HEK293 (cell line): ENCODE measurements at regions not wholly inside any gene's neighbourhood (a gene's known extent, or its start where the extent isn't known, plus 50 kb on each side); places are given as distances from the start of the nearest gene placed in this dataset.

Experiments
- CTCF ChIA-PET: fragments of 350-600 bp; formaldehyde crosslinking; extraction: SDS; loops from one replicate; lab custom pipeline; 2021; ENCODE audit warnings: antibody characterized with exemption; lab: Yijun Ruan, JAX
- POLR2A ChIA-PET: fragments of 300-600 bp; formaldehyde crosslinking; extraction: SDS; loops from one replicate; lab custom pipeline; 2020; ENCODE audit warnings: antibody characterized with exemption, inconsistent platforms; lab: Yijun Ruan, JAX
- H3K27ac ChIP-seq: fragments of 200-500 bp; sonication (Bioruptor generic); 2 replicates; pipeline ENCODE4 v1.5.1; 2014; ENCODE audit warnings: low read depth, low read length, control low read depth, inconsistent platforms; ENCODE audit errors: extremely low read depth
- H3K36me3 ChIP-seq, 2 experiments: fragments of 200-500 bp in 1 of 2; sonication (Bioruptor generic) in 1 of 2; 1 replicate in 1 of 2; 2 replicates in 1 of 2; pipeline ENCODE4 v1.5.1; 2014 to 2017; ENCODE audit warnings: inconsistent platforms in 2 of 2, low read length in 2 of 2; ENCODE audit not compliant: control insufficient read depth in 2 of 2, insufficient read depth in 1 of 2
- H3K4me1 ChIP-seq: fragments of 200-500 bp; sonication (Bioruptor generic); 2 replicates; pipeline ENCODE4 v1.5.1; 2014; ENCODE audit warnings: mild to moderate bottlenecking, low read length, inconsistent platforms; ENCODE audit not compliant: control insufficient read depth, insufficient read depth
- H3K4me3 ChIP-seq: 2 replicates; pipeline ENCODE4 v1.5.1; 2011; ENCODE audit warnings: low read depth, mild to moderate bottlenecking, control low read depth, low read length, moderate library complexity
- H3K9me3 ChIP-seq: fragments of 200-500 bp; sonication (Bioruptor generic); 2 replicates; pipeline ENCODE4 v1.5.1; 2014; ENCODE audit warnings: low read depth, low read length, inconsistent platforms; ENCODE audit not compliant: control insufficient read depth, insufficient read depth
- HOXA7 ChIP-seq: sonication (generic); formaldehyde crosslinking; IDR thresholded peaks from 2 replicates; pipeline ENCODE4 v1.8.1; 2022; ENCODE audit warnings: missing genetic modification reagents, borderline replicate concordance
- HOXC10 ChIP-seq: sonication (generic); formaldehyde crosslinking; IDR thresholded peaks from 2 replicates; pipeline ENCODE4 v1.8.1; 2023; ENCODE audit warnings: mild to moderate bottlenecking, missing genetic modification reagents
- KLF10 ChIP-seq: fragments of 450-650 bp; IDR thresholded peaks from 2 replicates; pipeline ENCODE4 v1.5.1; 2018; ENCODE audit warnings: missing biosample characterization, mild to moderate bottlenecking, missing genetic modification characterization
- OVOL3 ChIP-seq: fragments of 450-650 bp; formaldehyde crosslinking; IDR thresholded peaks from 2 replicates; pipeline ENCODE4 v1.5.1; 2016; ENCODE audit warnings: missing biosample characterization, missing genetic modification characterization
- PRDM1 ChIP-seq: fragments of 450-650 bp; formaldehyde crosslinking; IDR thresholded peaks from 2 replicates; pipeline ENCODE4; 2016; ENCODE audit warnings: missing biosample characterization, missing genetic modification characterization
- YY1 ChIP-seq: fragments of 450-650 bp; formaldehyde crosslinking; IDR thresholded peaks from 2 replicates; pipeline ENCODE4 v1.5.1; 2018; ENCODE audit warnings: missing biosample characterization, missing genetic modification characterization
- ZBTB1 ChIP-seq: fragments of 450-650 bp; formaldehyde crosslinking; IDR thresholded peaks from 2 replicates; pipeline ENCODE4 v1.5.1; 2016; ENCODE audit warnings: missing biosample characterization, missing genetic modification characterization
- ZBTB48 ChIP-seq: fragments of 450-650 bp; formaldehyde crosslinking; IDR thresholded peaks from 2 replicates; pipeline ENCODE4 v1.5.1; 2016; ENCODE audit warnings: missing biosample characterization, missing genetic modification characterization
- ZEB2 ChIP-seq: fragments of 450-650 bp; formaldehyde crosslinking; IDR thresholded peaks from 2 replicates; pipeline ENCODE4 v1.5.1; 2016; ENCODE audit warnings: missing biosample characterization, missing genetic modification characterization
- ZNF10 ChIP-seq: fragments of 450-650 bp; formaldehyde crosslinking; IDR thresholded peaks from 2 replicates; pipeline ENCODE4 v1.5.1; 2017; ENCODE audit warnings: missing biosample characterization, missing genetic modification characterization
- ZNF121 ChIP-seq: fragments of 450-650 bp; formaldehyde crosslinking; IDR thresholded peaks from 2 replicates; pipeline ENCODE4 v1.5.1; 2016; ENCODE audit warnings: missing biosample characterization, missing genetic modification characterization
- ZNF292 ChIP-seq: fragments of 450-650 bp; formaldehyde crosslinking; IDR thresholded peaks from 2 replicates; pipeline ENCODE4 v1.5.1; 2016; ENCODE audit warnings: low read depth, missing biosample characterization, missing genetic modification characterization, borderline replicate concordance
- ZNF514 ChIP-seq: fragments of 450-650 bp; formaldehyde crosslinking; IDR thresholded peaks from 2 replicates; pipeline ENCODE4 v1.5.1; 2016; ENCODE audit warnings: missing biosample characterization, missing genetic modification characterization
- ZNF530 ChIP-seq: fragments of 450-650 bp; formaldehyde crosslinking; IDR thresholded peaks from 2 replicates; pipeline ENCODE4 v1.5.1; 2016; ENCODE audit warnings: low read depth, missing biosample characterization, missing genetic modification characterization
- ZNF548 ChIP-seq: fragments of 450-650 bp; formaldehyde crosslinking; IDR thresholded peaks from 2 replicates; pipeline ENCODE4 v1.5.1; 2016; ENCODE audit warnings: missing biosample characterization, missing genetic modification characterization
- ZNF560 ChIP-seq: fragments of 450-650 bp; formaldehyde crosslinking; IDR thresholded peaks from 2 replicates; pipeline ENCODE4 v1.5.1; 2017; ENCODE audit warnings: missing biosample characterization, missing genetic modification characterization, borderline replicate concordance
- ZNF596 ChIP-seq: fragments of 450-650 bp; IDR thresholded peaks from 2 replicates; pipeline ENCODE4 v1.5.0; 2018; ENCODE audit warnings: missing biosample characterization, mild to moderate bottlenecking, missing genetic modification characterization, moderate library complexity
- ZNF621 ChIP-seq: fragments of 450-650 bp; formaldehyde crosslinking; IDR thresholded peaks from 2 replicates; pipeline ENCODE4 v1.5.1; 2017; ENCODE audit warnings: missing biosample characterization, missing genetic modification characterization
- ZNF626 ChIP-seq: fragments of 450-650 bp; sonication (Bioruptor Pico); formaldehyde crosslinking; IDR thresholded peaks from 2 replicates; pipeline ENCODE4 v1.5.1; 2018; ENCODE audit warnings: missing biosample characterization, missing genetic modification characterization, inconsistent platforms
- ZNF791 ChIP-seq: fragments of 450-650 bp; formaldehyde crosslinking; IDR thresholded peaks from 2 replicates; pipeline ENCODE4 v1.5.1; 2016; ENCODE audit warnings: missing biosample characterization, missing genetic modification characterization
- ZNF830 ChIP-seq: fragments of 450-650 bp; IDR thresholded peaks from 2 replicates; pipeline ENCODE4 v1.5.0; 2018; ENCODE audit warnings: missing biosample characterization, missing genetic modification characterization, low read depth, mild to moderate bottlenecking, moderate library complexity
- TF ChIP-seq, protein P1 (sequence below): fragments of 450-650 bp; formaldehyde crosslinking; IDR thresholded peaks from 2 replicates; pipeline ENCODE4 v1.5.1; 2016; ENCODE audit warnings: missing biosample characterization, missing genetic modification characterization
- TF ChIP-seq, protein P2 (sequence below): fragments of 450-650 bp; formaldehyde crosslinking; IDR thresholded peaks from 2 replicates; pipeline ENCODE4 v1.5.1; 2017; ENCODE audit warnings: missing biosample characterization, missing genetic modification characterization
- TF ChIP-seq, protein P3 (sequence below): fragments of 450-650 bp; formaldehyde crosslinking; IDR thresholded peaks from 2 replicates; pipeline ENCODE4 v1.5.1; 2016; ENCODE audit warnings: missing biosample characterization, missing genetic modification characterization

DNA sequence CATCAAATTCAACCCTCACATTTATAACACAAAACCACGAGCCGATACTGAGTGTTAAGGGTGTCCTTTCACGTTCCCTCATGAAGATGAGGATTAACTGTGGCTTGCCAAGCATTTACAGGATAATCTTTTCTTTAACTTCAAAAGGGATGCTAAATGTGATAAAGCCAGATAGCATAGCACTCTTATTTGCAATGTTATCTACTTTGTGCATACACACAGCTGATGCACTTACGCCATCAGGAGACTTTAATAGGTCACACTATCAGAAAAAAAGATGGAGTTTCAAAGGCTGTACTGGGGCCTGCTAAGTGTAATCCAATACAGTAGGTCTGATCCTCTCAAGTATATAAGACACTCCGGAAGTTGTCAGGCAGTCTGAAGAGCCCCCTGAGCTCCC is 572.7 kb downstream of the PIK3C3 start (continued):
- TF ChIP-seq ZNF791 (tag by site-specific recombination) (no peak), HOXC10 (CRISPR knock-in tag) (no peak), ZNF596 (tag by site-specific recombination) (no peak), ZNF10 (tag by site-specific recombination) (no peak), ZEB2 (tag by site-specific recombination) (no peak), ZNF548 (tag by site-specific recombination) (no peak), ZNF530 (tag by site-specific recombination) (no peak), ZNF121 (no peak), ZBTB48 (tag by site-specific recombination) (no peak), ZNF560 (tag by site-specific recombination) (no peak)

DNA sequence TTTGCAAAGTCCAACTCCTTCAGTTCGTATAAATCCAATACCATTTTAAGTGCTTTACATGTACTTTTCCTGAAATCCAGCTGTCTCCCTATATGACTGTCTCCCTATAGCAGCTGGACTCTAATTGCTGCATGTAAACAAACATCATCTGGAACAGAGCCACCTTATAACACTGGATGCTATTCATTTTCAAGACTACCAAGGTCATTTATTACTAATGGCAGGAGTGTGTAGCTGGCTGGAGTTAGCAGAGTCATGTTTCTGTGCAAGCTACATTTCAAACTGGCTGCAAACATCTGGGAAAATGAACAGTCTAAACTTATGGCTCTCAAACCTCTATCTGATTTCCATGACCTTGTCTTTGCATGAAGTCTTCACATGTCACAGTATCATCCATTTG is 575.2 kb downstream of the PIK3C3 start:
- ChIA-PET POLR2A (no interaction called here), CTCF (no interaction called here)
- Histone ChIP-seq H3K27ac (no peak overlapping the region), H3K4me1 (0 out of 2 replicates have a peak, but pooled peaks cover 4% of the 10 kb centered on the region), H3K36me3 (no peaks in the 10 kb centered on the region), H3K4me3 (no peak overlapping the region), H3K9me3 (no peaks in the 10 kb centered on the region)
- no peak for TF ChIP-seq ZNF292
- no peak for TF ChIP-seq ZNF830 (tag by site-specific recombination)
- TF ChIP-seq, protein P1, sequence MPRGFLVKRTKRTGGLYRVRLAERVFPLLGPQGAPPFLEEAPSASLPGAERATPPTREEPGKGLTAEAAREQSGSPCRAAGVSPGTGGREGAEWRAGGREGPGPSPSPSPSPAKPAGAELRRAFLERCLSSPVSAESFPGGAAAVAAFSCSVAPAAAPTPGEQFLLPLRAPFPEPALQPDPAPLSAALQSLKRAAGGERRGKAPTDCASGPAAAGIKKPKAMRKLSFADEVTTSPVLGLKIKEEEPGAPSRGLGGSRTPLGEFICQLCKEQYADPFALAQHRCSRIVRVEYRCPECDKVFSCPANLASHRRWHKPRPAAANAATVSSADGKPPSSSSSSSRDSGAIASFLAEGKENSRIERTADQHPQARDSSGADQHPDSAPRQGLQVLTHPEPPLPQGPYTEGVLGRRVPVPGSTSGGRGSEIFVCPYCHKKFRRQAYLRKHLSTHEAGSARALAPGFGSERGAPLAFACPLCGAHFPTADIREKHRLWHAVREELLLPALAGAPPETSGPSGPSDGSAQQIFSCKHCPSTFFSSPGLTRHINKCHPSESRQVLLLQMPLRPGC (tag by site-specific recombination), result no peak
- TF ChIP-seq YY1 (tag by site-specific recombination), result no peak
- no peak for TF ChIP-seq HOXA7
- no peak for TF ChIP-seq PRDM1 (tag by site-specific recombination)

DNA sequence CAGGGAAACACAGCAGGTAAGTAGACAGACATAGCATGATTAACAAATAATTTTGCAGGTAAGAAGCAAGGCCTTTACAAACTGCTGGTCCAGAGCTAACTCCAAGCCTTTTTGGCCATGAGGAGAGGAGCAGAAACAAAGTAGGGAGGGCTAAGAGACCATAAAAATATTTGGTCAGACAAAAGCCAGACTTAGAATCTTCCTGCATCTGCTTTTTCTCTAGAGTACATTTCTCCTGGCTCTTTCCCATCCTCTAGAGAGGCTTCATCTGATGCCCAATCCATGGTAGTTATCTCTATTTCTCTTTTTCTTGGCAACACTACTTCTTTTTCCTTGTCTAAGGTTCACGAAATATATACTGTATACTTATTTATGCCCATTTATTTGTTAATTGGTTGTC is 577.1 kb downstream of the PIK3C3 start:
- POLR2A ChIA-PET, result no interaction called here
- Histone ChIP-seq H3K9me3 (no peaks in the 10 kb centered on the region), H3K4me1 (peaks cover 4% of the 10 kb centered on the region; the same call in 1 of the 2 replicates), H3K36me3 (no peaks in the 10 kb centered on the region), H3K4me3 (no peak overlapping the region), H3K27ac (no peak overlapping the region)
- CTCF ChIA-PET, result interaction anchor here (0.6 kb wide), 1 partner anchor 1065 kb away, joined by 3 read pairs; no protein-coding TSS in a partner anchor
- TF ChIP-seq ZNF514, result no peak
- TF ChIP-seq, protein P1 (tag by site-specific recombination), result no peak
- no peak for TF ChIP-seq OVOL3
- TF ChIP-seq ZNF621 (tag by site-specific recombination), result no peak
- TF ChIP-seq, protein P2, sequence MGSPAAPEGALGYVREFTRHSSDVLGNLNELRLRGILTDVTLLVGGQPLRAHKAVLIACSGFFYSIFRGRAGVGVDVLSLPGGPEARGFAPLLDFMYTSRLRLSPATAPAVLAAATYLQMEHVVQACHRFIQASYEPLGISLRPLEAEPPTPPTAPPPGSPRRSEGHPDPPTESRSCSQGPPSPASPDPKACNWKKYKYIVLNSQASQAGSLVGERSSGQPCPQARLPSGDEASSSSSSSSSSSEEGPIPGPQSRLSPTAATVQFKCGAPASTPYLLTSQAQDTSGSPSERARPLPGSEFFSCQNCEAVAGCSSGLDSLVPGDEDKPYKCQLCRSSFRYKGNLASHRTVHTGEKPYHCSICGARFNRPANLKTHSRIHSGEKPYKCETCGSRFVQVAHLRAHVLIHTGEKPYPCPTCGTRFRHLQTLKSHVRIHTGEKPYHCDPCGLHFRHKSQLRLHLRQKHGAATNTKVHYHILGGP (tag by site-specific recombination), result no peak
- TF ChIP-seq, protein P3, sequence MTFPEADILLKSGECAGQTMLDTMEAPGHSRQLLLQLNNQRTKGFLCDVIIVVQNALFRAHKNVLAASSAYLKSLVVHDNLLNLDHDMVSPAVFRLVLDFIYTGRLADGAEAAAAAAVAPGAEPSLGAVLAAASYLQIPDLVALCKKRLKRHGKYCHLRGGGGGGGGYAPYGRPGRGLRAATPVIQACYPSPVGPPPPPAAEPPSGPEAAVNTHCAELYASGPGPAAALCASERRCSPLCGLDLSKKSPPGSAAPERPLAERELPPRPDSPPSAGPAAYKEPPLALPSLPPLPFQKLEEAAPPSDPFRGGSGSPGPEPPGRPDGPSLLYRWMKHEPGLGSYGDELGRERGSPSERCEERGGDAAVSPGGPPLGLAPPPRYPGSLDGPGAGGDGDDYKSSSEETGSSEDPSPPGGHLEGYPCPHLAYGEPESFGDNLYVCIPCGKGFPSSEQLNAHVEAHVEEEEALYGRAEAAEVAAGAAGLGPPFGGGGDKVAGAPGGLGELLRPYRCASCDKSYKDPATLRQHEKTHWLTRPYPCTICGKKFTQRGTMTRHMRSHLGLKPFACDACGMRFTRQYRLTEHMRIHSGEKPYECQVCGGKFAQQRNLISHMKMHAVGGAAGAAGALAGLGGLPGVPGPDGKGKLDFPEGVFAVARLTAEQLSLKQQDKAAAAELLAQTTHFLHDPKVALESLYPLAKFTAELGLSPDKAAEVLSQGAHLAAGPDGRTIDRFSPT (tag by site-specific recombination), result no peak
- no peak for TF ChIP-seq ZNF626 (tag by site-specific recombination)
- TF ChIP-seq KLF10 (tag by site-specific recombination), result no peak
- no peak for TF ChIP-seq ZBTB1
